ENCODE measurements at regions not wholly inside any gene's neighbourhood (a gene's known extent, or its start where the extent isn't known, plus 50 kb on each side); places are given as distances from the start of the nearest gene placed in this dataset.

- H3K4me1 Mint-ChIP-seq = peaks cover 50 to 69% of the 10 kb centered on the region in 2 experiments
- TF ChIP-seq CTCF (conservative IDR thresholded peaks at IDR 0.05) = no peak
- no peak overlapping the region for H3K18ac ChIP-seq (ENCODE audit: insufficient read length, low read depth, low read length)
- no peak overlapping the region for H2BK5ac ChIP-seq (ENCODE audit: insufficient read length, low read length)
- H3K23ac ChIP-seq (ENCODE audit: insufficient read length, low read depth, low read length) = no peak overlapping the region
- no peaks in the 10 kb centered on the region for H4K20me1 ChIP-seq (ENCODE audit: control insufficient read depth, insufficient read depth, insufficient read length)
- H2BK120ac ChIP-seq (ENCODE audit: low read depth, low read length, poor library complexity, severe bottlenecking) = no peak overlapping the region
- H3K27ac Mint-ChIP-seq = no peak overlapping the region; a peak in 1 of 7 replicates
- H2AK5ac ChIP-seq (ENCODE audit: insufficient read length, low read length) = no peak overlapping the region
- H3K9me3 Mint-ChIP-seq = no peaks in the 10 kb centered on the region
- H2AFZ ChIP-seq (ENCODE audit: low read length) = no peak overlapping the region
- H2BK20ac ChIP-seq (ENCODE audit: low read depth, low read length, poor library complexity, severe bottlenecking) = no peak overlapping the region
- no peak overlapping the region for H4K5ac ChIP-seq (ENCODE audit: insufficient read length, low read depth, low read length)
- peaks cover 12% of the 10 kb centered on the region; the same call in 1 of the 2 replicates for H3K4me1 ChIP-seq (ENCODE audit: insufficient read depth, low read length)
- no peak overlapping the region for H2BK15ac ChIP-seq (ENCODE audit: low read depth, low read length)
- no CpG with 5 or more reads among the region's 3 CpGs for WGBS (ENCODE audit: extremely low coverage, insufficient read length, low lambda C conversion rate)
- no peaks in the 10 kb centered on the region for H3K36me3 Mint-ChIP-seq (ENCODE audit: insufficient read depth in 1 of 3, low read depth in 3 of 3)
- no peak overlapping the region for H3T11ph ChIP-seq (ENCODE audit: low read length)
- H3K27me3 ChIP-seq (ENCODE audit: insufficient read depth, low read length) = no peaks in the 10 kb centered on the region; the same call in 1 of the 2 replicates
- H3K9me3 ChIP-seq (ENCODE audit: control insufficient read depth, low read depth, low read length) = no peaks in the 10 kb centered on the region
- H3K23me2 ChIP-seq (ENCODE audit: insufficient read length, low read depth, low read length, poor library complexity, severe bottlenecking) = no peaks in the 10 kb centered on the region
- no peak overlapping the region for H2BK12ac ChIP-seq (ENCODE audit: insufficient read length, low read depth, low read length)
- DNase-seq = no peak
- H4K91ac ChIP-seq (ENCODE audit: insufficient read length, low read depth, low read length) = no peak overlapping the region
- no peak overlapping the region for H3K4me3 Mint-ChIP-seq
- no peak overlapping the region for H3K4me2 ChIP-seq (ENCODE audit: insufficient read depth, insufficient read length, low read length)
- H3K56ac ChIP-seq (ENCODE audit: insufficient read length, low read depth, low read length) = no peak overlapping the region
- H3K4ac ChIP-seq (ENCODE audit: low read depth, low read length) = no peak overlapping the region
- no peak overlapping the region for H3K14ac ChIP-seq (ENCODE audit: insufficient read depth, low read length)
- H3K79me2 ChIP-seq (ENCODE audit: insufficient read depth, low read length) = no peaks in the 10 kb centered on the region
- H3K9ac ChIP-seq (ENCODE audit: extremely low read depth, insufficient read length, low read length) = no peak overlapping the region
- H3K27me3 Mint-ChIP-seq (ENCODE audit: low read depth) = peaks cover 24% of the 10 kb centered on the region
- H3K27ac ChIP-seq (ENCODE audit: insufficient read length, low read depth, low read length) = no peak overlapping the region
- no peaks in the 10 kb centered on the region for H3K79me1 ChIP-seq (ENCODE audit: insufficient read depth, low read depth, low read length, poor library complexity, severe bottlenecking)
- no peak overlapping the region for H4K8ac ChIP-seq (replicated peaks; ENCODE audit: insufficient read length, low read depth, low read length)
These were observed 90.6 kb upstream of the POU3F1 start for GRCh38 chr1:38137164-38137563.

All from H9 (cell line).